HL-60 (cell line): ENCODE measurements at regions not wholly inside any gene's neighbourhood (a gene's known extent, or its start where the extent isn't known, plus 50 kb on each side); places are given as distances from the start of the nearest gene placed in this dataset.

ENCODE experiments used
- DNase-seq, 2 experiments: peaks; one replicate each; pipeline ENCODE4 v3.0.0-alpha.2; 2010 to 2020; ENCODE audit warnings: low read depth in 1 of 2, low spot score in 1 of 2
- H3K27ac ChIP-seq: fragments of 250-450 bp; sonication (Bioruptor Pico); replicated peaks from 2 replicates; pipeline ENCODE4 v1.5.1; 2020; ENCODE audit warnings: mild to moderate bottlenecking, moderate library complexity
- H3K27me3 ChIP-seq: fragments of 250-450 bp; sonication (Bioruptor Pico); 2 replicates; pipeline ENCODE4 v1.5.1; 2021; ENCODE audit warnings: mild to moderate bottlenecking, moderate library complexity; ENCODE audit not compliant: insufficient read depth, poor library complexity, severe bottlenecking
- H3K4me3 ChIP-seq: replicated peaks from 2 replicates; pipeline ENCODE4 v1.5.1; 2011; ENCODE audit warnings: mild to moderate bottlenecking, control low read depth, low read length; ENCODE audit not compliant: insufficient read depth
- GABPA ChIP-seq: IDR thresholded peaks from 2 replicates; pipeline ENCODE4 v1.6.1; 2012; ENCODE audit warnings: low read depth
- POLR2AphosphoS5 ChIP-seq: IDR thresholded peaks from 2 replicates; pipeline ENCODE4 v1.6.1; 2012; ENCODE audit warnings: low read depth
- SPI1 ChIP-seq: IDR thresholded peaks from 2 replicates; pipeline ENCODE4 v1.6.1; 2012; ENCODE audit warnings: low read depth, mild to moderate bottlenecking, borderline replicate concordance
- TF ChIP-seq, protein P1 (sequence below): IDR thresholded peaks from one replicate; pipeline ENCODE4 v1.5.1; 2011; ENCODE audit warnings: low read length, control low read depth, inconsistent platforms; ENCODE audit not compliant: insufficient read depth
- TF ChIP-seq, protein P2 (sequence below): IDR thresholded peaks from 2 replicates; pipeline ENCODE4 v1.6.1; 2012; ENCODE audit warnings: low read depth; ENCODE audit not compliant: insufficient replicate concordance

DNA sequence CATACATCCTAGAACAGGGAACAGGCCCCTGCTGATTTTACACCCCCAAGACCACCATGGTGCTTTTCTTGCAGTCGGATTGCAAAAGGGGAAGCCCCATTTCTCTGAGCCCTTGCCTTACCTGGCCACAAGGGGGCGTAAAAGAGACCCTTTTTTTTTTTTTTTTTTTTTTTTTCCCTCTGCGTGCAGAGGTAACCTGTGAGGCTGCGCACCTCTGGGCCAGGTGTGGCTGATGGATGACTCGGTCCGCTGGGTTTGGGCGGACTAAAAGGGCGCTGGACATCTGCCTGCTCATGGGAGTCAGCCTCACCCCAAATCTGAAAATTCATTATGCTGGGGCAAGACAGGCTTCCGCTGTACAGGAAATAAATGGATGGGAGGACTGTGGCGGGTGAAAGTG lies 281.0 kb downstream of the CBLN1 start:
- H3K4me3 ChIP-seq, result no peak overlapping the region
- TF ChIP-seq GABPA (no peak), SPI1 (no peak), POLR2AphosphoS5 (no peak)
- DNase-seq, result no peak

DNA sequence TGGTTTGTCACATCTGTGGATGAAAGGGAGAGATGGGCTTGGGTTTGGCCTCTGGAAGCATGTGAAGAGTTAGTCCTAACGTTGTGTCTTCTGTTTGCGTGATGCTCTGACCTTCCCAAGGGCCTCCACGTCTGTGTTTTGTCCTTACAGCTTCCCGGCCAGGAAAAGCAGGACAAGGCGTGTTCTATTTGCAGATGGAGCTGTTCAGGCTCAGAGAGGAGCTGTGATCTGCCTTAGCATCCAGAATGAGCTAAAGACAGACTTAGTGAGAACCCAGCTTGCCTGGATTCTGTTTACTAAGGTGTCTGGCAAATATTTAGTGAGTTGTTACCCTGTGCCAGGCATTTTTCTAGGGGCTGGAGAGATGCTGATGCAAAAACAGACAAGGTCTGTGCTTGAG lies 282.1 kb downstream of the CBLN1 start:
- no peak overlapping the region for H3K27ac ChIP-seq
- DNase-seq, result no peak
- TF ChIP-seq, protein P1, sequence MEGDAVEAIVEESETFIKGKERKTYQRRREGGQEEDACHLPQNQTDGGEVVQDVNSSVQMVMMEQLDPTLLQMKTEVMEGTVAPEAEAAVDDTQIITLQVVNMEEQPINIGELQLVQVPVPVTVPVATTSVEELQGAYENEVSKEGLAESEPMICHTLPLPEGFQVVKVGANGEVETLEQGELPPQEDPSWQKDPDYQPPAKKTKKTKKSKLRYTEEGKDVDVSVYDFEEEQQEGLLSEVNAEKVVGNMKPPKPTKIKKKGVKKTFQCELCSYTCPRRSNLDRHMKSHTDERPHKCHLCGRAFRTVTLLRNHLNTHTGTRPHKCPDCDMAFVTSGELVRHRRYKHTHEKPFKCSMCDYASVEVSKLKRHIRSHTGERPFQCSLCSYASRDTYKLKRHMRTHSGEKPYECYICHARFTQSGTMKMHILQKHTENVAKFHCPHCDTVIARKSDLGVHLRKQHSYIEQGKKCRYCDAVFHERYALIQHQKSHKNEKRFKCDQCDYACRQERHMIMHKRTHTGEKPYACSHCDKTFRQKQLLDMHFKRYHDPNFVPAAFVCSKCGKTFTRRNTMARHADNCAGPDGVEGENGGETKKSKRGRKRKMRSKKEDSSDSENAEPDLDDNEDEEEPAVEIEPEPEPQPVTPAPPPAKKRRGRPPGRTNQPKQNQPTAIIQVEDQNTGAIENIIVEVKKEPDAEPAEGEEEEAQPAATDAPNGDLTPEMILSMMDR, result no peak
- TF ChIP-seq, protein P2, sequence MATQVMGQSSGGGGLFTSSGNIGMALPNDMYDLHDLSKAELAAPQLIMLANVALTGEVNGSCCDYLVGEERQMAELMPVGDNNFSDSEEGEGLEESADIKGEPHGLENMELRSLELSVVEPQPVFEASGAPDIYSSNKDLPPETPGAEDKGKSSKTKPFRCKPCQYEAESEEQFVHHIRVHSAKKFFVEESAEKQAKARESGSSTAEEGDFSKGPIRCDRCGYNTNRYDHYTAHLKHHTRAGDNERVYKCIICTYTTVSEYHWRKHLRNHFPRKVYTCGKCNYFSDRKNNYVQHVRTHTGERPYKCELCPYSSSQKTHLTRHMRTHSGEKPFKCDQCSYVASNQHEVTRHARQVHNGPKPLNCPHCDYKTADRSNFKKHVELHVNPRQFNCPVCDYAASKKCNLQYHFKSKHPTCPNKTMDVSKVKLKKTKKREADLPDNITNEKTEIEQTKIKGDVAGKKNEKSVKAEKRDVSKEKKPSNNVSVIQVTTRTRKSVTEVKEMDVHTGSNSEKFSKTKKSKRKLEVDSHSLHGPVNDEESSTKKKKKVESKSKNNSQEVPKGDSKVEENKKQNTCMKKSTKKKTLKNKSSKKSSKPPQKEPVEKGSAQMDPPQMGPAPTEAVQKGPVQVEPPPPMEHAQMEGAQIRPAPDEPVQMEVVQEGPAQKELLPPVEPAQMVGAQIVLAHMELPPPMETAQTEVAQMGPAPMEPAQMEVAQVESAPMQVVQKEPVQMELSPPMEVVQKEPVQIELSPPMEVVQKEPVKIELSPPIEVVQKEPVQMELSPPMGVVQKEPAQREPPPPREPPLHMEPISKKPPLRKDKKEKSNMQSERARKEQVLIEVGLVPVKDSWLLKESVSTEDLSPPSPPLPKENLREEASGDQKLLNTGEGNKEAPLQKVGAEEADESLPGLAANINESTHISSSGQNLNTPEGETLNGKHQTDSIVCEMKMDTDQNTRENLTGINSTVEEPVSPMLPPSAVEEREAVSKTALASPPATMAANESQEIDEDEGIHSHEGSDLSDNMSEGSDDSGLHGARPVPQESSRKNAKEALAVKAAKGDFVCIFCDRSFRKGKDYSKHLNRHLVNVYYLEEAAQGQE, result no peak
- TF ChIP-seq POLR2AphosphoS5, result no peak
- no peak for TF ChIP-seq SPI1
- no peak for TF ChIP-seq GABPA
- H3K4me3 ChIP-seq, result no peak overlapping the region
- no peaks in the 10 kb centered on the region for H3K27me3 ChIP-seq

More for the DNA sequence above, 281.0 kb downstream of the CBLN1 start:
- H3K27me3 ChIP-seq, result no peaks in the 10 kb centered on the region
- no peak overlapping the region for H3K27ac ChIP-seq

DNA sequence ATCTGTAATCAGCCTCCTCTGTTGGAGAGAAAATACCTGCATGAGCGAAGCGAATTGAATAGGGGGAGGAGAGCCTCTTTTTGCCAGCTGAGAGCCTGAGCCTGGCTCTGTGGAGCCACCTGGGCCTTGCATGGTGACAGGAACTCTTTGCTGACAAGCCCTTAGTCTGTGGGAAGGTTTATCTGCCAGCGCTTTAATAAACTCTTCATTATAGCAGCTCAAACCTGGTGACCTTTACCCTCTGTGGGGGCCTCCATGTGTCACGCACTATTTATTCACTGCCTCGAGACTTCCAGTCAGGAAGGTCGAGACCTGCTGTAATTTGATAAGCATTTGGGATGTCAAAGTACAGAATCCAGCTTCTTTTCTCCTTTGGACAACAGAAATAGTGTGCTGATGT lies 282.6 kb downstream of the CBLN1 start:
- no peak for DNase-seq
- no peaks in the 10 kb centered on the region for H3K27me3 ChIP-seq
- no peak for TF ChIP-seq SPI1
- no peak for TF ChIP-seq POLR2AphosphoS5
- TF ChIP-seq, protein P2, result no peak
- TF ChIP-seq, protein P1, result no peak
- TF ChIP-seq GABPA, result no peak
- no peak overlapping the region for H3K4me3 ChIP-seq
- no peak overlapping the region for H3K27ac ChIP-seq

DNA sequence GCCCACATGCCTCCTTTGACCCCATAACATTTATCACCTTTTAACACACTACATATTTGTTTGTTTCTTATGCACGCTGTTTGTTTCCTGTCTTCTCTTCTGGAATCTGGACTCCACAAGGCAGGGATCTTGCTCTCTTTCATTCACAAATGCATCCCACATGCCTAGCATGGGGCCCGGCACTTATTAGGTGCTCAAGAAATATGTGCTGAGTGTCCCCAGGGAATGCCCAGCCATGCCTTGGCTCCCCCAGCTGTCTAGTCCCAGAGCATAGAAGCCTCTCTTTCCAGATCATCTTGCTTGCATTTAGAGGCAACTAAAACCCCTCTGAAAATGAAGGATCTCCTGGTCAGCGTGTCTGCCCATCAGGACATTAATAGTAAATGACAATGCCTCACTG lies 283.7 kb downstream of the CBLN1 start:
- no peak for DNase-seq
- TF ChIP-seq, protein P1, result no peak
- TF ChIP-seq POLR2AphosphoS5 (no peak), GABPA (no peak), SPI1 (no peak)
- TF ChIP-seq, protein P2, result no peak
- H3K4me3 ChIP-seq, result no peak overlapping the region
- H3K27ac ChIP-seq, result no peak overlapping the region
- H3K27me3 ChIP-seq, result no peaks in the 10 kb centered on the region
